ENCODE measurements at regions not wholly inside any gene's neighbourhood (a gene's known extent, or its start where the extent isn't known, plus 50 kb on each side); places are given as distances from the start of the nearest gene placed in this dataset.
"Not testable (repeated sequence)": the region's sequence is repeated elsewhere in the genome, so short reads cannot be mapped to it uniquely, and the experiment has no call there.

- peaks cover 10% of the 10 kb centered on the region for H3K4me1 ChIP-seq
- not testable (repeated sequence) for H3K4me3 Mint-ChIP-seq; H3K9me3 Mint-ChIP-seq; H3K36me3 ChIP-seq; H3K27me3 ChIP-seq; H3K79me2 ChIP-seq (ENCODE audit: low read depth); H4K20me1 ChIP-seq (ENCODE audit: low read depth); H3K9ac ChIP-seq; H2AFZ ChIP-seq (replicated peaks); DNase-seq (ENCODE audit: low spot score); H3K4me2 ChIP-seq; H3K36me3 Mint-ChIP-seq; H3K4me3 ChIP-seq; H3K27ac ChIP-seq; H3K27ac Mint-ChIP-seq; H3K9me3 ChIP-seq (ENCODE audit: low read depth)
- Mint-ChIP-seq H3K4me1 (peaks cover 15% of the 10 kb centered on the region), H3K27me3 (ENCODE audit: insufficient read depth, low read depth) (peaks cover 13% of the 10 kb centered on the region)
- H3F3A ChIP-seq (ENCODE audit: low read depth), result peaks cover 29% of the 10 kb centered on the region
These were observed 146.8 kb downstream of the PPIAL4G start for GRCh38 chr1:148336121-148336918.

DNA sequence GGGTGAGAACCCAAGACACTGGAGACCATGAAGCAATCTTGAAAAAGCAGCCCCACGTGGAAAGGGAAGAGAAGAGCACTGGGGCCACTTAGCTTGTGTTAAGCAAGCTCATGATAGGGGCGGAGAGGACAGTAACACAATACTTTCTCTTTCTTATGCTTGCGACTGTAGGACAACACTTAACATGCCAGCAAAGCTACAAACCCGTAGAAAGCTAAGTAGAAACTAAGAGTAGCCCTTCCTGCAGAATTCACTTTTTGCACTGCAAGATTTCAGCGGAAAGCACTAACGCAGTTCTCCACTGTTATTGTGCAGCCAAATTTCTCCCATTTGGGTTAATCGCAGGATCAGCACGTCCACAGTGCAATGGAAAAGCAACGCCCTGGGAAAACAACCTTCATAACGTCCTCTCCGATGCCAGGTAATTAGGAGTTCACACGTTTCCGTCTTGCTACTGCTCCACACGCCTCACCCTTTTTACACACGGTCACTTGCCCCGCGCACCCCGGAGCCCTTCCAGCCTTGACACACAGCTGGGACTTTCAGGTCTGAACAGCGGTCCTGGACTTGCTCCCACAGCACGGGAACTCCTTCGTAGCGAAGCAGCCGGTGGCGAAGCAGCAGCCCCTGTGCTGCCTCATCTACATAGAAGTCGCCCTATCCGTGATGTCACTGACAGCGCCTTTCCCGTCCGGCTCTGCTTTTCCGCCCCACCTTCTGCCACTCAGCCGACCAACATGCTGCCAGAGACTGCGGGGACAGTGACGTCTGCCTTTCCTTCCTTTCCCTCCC, 148.6 kb downstream of the PPIAL4G start:
- peaks cover 13% of the 10 kb centered on the region for H3K27me3 Mint-ChIP-seq (ENCODE audit: insufficient read depth, low read depth)
- peaks cover 6% of the 10 kb centered on the region for H3K9me3 Mint-ChIP-seq
- H3K9ac ChIP-seq, result peak overlapping the region; percentile 92
- no peaks in the 10 kb centered on the region for H3K9me3 ChIP-seq (ENCODE audit: low read depth)
- no peaks in the 10 kb centered on the region for H4K20me1 ChIP-seq (ENCODE audit: low read depth)
- TF ChIP-seq CTCF (IDR thresholded peaks at IDR 0.05) (no peak), EZH2 (IDR thresholded peaks at IDR 0.05) (no peak), EZH2phosphoT487 (IDR thresholded peaks at IDR 0.05) (no peak)
- H3K4me1 Mint-ChIP-seq, result peaks cover 15% of the 10 kb centered on the region
- peaks cover 29% of the 10 kb centered on the region for H3F3A ChIP-seq (ENCODE audit: low read depth)
- H3K4me1 ChIP-seq, result peaks cover 6% of the 10 kb centered on the region
- H3K27me3 ChIP-seq, result no peaks in the 10 kb centered on the region
- peak overlapping the region; percentile 99 for H3K27ac ChIP-seq
- H3K27ac Mint-ChIP-seq, result peak overlapping the region; percentile 100
- H3K4me3 ChIP-seq, result peak overlapping the region; percentile 64
- peak overlapping the region; percentile 95 for H3K4me2 ChIP-seq
- no peaks in the 10 kb centered on the region for H3K79me2 ChIP-seq (ENCODE audit: low read depth)
- H3K36me3 ChIP-seq, result no peaks in the 10 kb centered on the region
- peak overlapping the region; percentile 92 for H3K4me3 Mint-ChIP-seq
- no peaks in the 10 kb centered on the region for H3K36me3 Mint-ChIP-seq
- H2AFZ ChIP-seq (replicated peaks), result peak overlapping the region; percentile 86
- peak; percentile 90 for DNase-seq (ENCODE audit: low spot score)

DNA sequence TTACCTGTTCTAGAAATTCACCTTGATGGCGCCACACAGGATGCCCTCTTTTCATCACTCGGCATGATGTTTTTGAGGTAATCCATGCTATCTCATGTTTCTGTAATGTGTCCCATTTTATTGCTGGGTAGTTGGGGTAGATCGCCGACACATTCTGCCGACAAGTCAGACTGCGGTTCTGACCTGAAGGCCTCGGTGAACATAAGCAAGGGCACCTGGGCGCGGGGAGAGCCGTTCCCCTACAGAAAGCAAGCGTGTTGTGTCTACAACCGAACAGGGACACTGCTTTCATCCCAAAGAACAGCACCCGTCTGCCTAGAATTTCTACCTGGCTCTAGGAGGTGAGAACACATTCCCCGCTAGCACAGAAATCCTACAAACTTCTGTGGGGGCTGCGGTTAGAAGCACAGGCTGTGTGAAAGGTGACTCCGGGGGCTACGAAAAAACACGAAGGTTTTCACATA, 149.2 kb downstream of the PPIAL4G start:
- Histone ChIP-seq H3K27ac (peak overlapping the region; percentile 99), H3K27me3 (no peaks in the 10 kb centered on the region), H3K4me3 (peak overlapping the region; percentile 64), H4K20me1 (ENCODE audit: low read depth) (no peaks in the 10 kb centered on the region), H3K4me2 (peak overlapping the region; percentile 95), H3K9ac (no peak overlapping the region), H3K79me2 (ENCODE audit: low read depth) (no peaks in the 10 kb centered on the region), H3K36me3 (no peaks in the 10 kb centered on the region), H3F3A (ENCODE audit: low read depth) (peaks cover 29% of the 10 kb centered on the region), H2AFZ (replicated peaks) (peak overlapping the region; percentile 86), H3K4me1 (peaks cover 6% of the 10 kb centered on the region), H3K9me3 (ENCODE audit: low read depth) (no peaks in the 10 kb centered on the region)
- H3K27me3 Mint-ChIP-seq (ENCODE audit: insufficient read depth, low read depth), result peaks cover 13% of the 10 kb centered on the region
- H3K36me3 Mint-ChIP-seq, result no peaks in the 10 kb centered on the region
- peaks cover 6% of the 10 kb centered on the region for H3K9me3 Mint-ChIP-seq
- DNase-seq (ENCODE audit: low spot score), result no peak
- H3K27ac Mint-ChIP-seq, result no peak overlapping the region
- TF ChIP-seq EZH2 (IDR thresholded peaks at IDR 0.05), result no peak
- TF ChIP-seq CTCF (IDR thresholded peaks at IDR 0.05), result no peak
- TF ChIP-seq EZH2phosphoT487 (IDR thresholded peaks at IDR 0.05), result no peak
- peak overlapping the region; percentile 92 for H3K4me3 Mint-ChIP-seq
- H3K4me1 Mint-ChIP-seq, result peaks cover 15% of the 10 kb centered on the region

Measured in neural progenitor cell (in vitro differentiated cells).